GM19463 (cell line): ENCODE measurements at regions not wholly inside any gene's neighbourhood (a gene's known extent, or its start where the extent isn't known, plus 50 kb on each side); places are given as distances from the start of the nearest gene placed in this dataset.
A peak's percentile ranks its signal among the peaks of the same experiment; 100 is the strongest.
"Not testable (repeated sequence)": the region's sequence is repeated elsewhere in the genome, so short reads cannot be mapped to it uniquely, and the experiment has no call there.

ENCODE experiments used
- ATAC-seq: cut with Tn5 transposase; IDR thresholded peaks from one replicate; pipeline ENCODE4 v1.9.1; 2021; ENCODE audit warnings: mild to moderate bottlenecking, moderate library complexity; ENCODE audit not compliant: unreplicated experiment

- no peak for ATAC-seq
These were observed 769.9 kb downstream of the TSN start for GRCh38 chr2:122525336-122525735.

GRCh38 chr2:122528061-122528460, 772.6 kb downstream of the TSN start:
- ATAC-seq, result no peak

DNA sequence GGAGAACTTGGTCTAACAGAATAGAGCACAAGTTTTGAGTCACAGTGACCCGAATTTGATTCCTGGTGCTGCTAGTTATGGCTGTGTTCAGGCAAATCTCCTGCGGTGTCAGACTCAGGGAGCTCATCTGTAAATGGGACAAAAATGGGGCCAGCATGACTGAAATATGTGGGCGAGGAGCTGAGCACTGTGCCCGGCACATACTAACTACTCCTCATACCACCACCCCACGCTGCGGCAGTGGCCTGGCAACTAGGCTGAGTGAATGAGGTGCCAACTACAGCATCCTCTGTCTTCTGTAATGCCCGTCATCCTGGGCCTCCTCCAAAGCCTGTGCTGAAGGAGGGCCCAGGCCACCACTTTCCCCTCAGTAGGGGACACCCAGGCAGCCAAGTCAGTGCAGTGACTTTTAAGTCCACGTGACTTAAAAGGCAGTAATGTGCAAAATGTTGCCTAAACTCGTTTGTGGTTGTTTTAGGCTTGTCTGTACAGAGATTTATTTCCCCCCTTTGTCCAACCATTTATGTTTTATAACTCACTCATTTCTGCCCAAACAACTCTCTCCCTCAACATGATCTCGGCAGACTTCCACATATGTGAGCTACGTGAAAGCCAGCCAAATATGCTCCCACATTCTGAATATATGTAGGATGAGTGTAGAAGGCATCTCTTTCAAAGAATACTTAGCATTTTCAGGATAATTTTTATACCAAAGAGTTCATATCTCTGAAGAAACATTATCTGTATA, 773.7 kb downstream of the TSN start:
- no peak for ATAC-seq

GRCh38 chr2:122530814-122531213, 775.4 kb downstream of the TSN start:
- peak; percentile 90 for ATAC-seq

- ATAC-seq, result no peak
These were observed 776.0 kb downstream of the TSN start for GRCh38 chr2:122531290-122532071.

DNA sequence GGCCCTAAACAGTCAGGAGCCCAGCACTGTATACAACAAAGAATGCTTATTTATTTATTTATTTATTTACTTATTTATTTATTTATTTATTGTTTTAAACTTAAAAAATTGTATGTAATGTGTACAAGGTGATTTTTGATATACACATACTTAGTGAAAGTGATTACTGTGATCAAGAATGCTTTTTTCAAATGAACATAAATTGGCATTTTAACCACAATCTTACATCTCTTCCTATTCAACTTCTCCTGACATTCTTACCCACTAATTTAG, 776.6 kb downstream of the TSN start:
- ATAC-seq, result no peak

DNA sequence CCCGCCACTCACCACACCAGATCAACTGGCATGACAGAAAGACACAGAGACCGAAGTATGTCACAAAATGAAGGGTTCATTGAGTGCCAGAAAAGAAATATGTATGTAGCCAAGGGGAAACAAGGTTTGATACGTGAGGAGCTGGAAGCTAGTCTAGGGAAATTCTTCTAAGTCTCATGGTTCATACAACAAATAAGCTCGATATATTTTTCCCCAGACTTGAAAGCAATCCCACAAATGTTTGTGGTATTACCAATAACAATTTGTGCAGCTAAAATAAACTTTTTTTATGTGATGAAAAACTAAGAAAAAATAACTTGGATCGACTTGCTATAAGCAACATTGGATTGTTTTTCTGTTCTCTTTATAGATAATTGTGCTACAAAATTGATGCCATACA, 777.0 kb downstream of the TSN start:
- ATAC-seq, result no peak

- ATAC-seq, result no peak
These were observed 780.6 kb downstream of the TSN start for GRCh38 chr2:122535960-122536505.

DNA sequence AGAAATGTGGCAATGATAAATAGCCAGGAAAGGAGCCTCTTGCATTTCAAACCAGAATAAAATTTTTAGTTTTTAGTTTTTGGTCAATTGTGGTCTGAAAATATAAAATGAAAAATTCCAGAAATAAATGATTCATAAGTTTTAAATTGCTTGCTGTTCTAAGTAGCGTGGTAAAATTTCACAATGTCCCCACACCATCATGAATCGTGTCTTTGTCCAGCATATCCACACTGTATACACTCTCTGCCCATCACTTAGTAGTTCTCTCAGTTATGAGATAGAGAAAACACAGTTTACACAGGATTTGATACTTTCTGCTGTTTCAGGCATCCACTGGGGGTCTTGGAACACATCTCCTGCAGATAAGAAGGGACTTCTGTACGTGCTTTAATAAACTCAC, 783.9 kb downstream of the TSN start:
- no peak for ATAC-seq

DNA sequence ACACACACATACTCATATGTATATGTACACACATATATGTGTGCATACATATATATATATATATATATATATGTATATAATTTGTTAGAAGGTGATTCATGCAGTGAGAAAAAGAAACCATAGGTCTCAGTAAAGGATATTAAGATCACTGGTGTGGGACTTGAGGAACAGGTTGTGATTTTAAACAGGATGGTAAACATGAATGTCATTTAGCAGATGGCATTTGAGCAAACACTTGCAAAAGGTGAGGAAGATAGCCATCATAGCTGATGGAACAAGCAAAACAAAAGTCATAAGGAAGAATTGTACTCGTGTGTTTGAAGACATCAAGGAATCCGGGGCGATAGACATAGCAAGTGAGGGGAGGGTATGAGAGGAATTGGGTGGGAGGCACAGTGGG, 784.5 kb downstream of the TSN start:
- ATAC-seq, result no peak

- ATAC-seq, result no peak
These were observed 786.8 kb downstream of the TSN start for GRCh38 chr2:122542236-122542635.

GRCh38 chr2:122542646-122543045, 787.2 kb downstream of the TSN start:
- no peak for ATAC-seq

GRCh38 chr2:122543815-122544214, 788.4 kb downstream of the TSN start:
- ATAC-seq, result no peak

- no peak for ATAC-seq
These were observed 790.4 kb downstream of the TSN start for GRCh38 chr2:122545821-122546220.

- ATAC-seq, result no peak
These were observed 807.3 kb downstream of the TSN start for GRCh38 chr2:122562775-122563174.

DNA sequence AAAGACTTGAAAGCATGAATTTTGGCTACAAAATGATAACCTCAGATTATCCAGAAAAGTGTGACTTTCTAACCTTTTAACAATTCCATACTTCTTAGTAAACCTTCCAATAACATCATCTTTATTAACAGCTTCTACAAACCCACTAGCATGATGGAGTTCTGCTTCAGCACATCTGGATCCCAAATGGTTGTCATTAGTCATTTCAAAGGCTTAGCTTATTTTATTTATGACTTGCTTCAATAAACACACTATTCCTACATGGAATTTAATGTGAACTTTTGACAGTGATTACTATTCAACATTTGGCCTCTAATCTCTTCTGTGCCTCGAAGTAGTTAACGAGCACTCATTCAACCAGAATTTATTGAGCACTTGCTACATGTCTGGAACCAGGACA, 808.3 kb downstream of the TSN start:
- ATAC-seq, result no peak

GRCh38 chr2:122564843-122565242, 809.4 kb downstream of the TSN start:
- ATAC-seq, result no peak

- ATAC-seq, result no peak
These were observed 809.9 kb downstream of the TSN start for GRCh38 chr2:122565364-122565763.

GRCh38 chr2:122570641-122571040, 815.2 kb downstream of the TSN start:
- ATAC-seq, result no peak

DNA sequence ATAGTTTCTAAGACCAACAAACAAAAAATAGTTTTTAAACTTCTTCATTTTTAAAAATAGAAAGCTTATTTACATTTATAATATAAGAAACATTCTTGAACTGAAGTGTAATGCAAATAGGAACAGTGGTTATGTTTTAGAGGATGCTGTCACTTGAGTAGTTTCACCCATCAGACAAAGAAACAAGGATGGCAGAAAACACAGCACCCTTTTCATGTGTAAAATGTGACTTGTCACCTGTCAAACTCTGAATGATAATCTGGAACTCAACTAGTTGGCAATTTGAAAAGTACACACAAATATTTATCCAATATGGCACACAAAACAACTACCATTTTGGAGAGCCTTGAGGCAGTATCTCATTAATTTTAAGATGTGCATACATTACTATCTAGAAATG, 816.0 kb downstream of the TSN start:
- ATAC-seq, result not testable (repeated sequence)

- no peak for ATAC-seq
These were observed 819.6 kb downstream of the TSN start for GRCh38 chr2:122575076-122575475.

- ATAC-seq, result no peak
These were observed 827.9 kb downstream of the TSN start for GRCh38 chr2:122583159-122583917.
